GM23248 (cell line): ENCODE measurements at regions not wholly inside any gene's neighbourhood (a gene's known extent, or its start where the extent isn't known, plus 50 kb on each side); places are given as distances from the start of the nearest gene placed in this dataset.

Experiments used
- EZH2 ChIP-seq: fragments of 200-600 bp; sonication (generic); IDR thresholded peaks from 2 replicates; pipeline ENCODE4 v1.6.1; 2018; ENCODE audit warnings: antibody characterized with exemption, mild to moderate bottlenecking; ENCODE audit not compliant: insufficient read depth, poor library complexity, severe bottlenecking
- EZH2phosphoT487 ChIP-seq: fragments of 200-600 bp; sonication (generic); IDR thresholded peaks from 2 replicates; pipeline ENCODE4 v1.6.1; 2018; ENCODE audit warnings: antibody characterized with exemption, moderate library complexity, mild to moderate bottlenecking, low read depth; ENCODE audit not compliant: insufficient read depth

DNA sequence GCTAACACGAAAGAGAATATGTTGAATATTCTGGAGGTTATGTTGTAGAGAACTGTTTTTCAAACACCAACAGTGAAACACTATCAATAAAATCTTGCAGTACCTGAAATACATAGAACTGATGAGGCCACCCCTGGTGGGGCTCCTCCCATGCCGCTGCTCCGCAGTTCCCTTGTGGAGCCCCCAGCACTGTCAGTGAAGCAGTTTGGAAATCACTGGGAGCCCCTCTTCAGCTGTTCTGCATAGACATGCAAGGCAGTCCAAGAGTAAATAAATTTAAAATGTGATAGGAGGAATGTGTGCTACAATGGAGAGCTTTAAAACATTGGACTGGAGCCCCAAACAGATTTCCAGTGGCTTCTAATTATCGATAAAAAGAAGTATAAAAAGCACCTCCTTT, 189.4 kb downstream of the FNDC1 start:
- TF ChIP-seq EZH2phosphoT487 (no peak), EZH2 (no peak)
